Retinal pigment epithelial cell (primary cell): ENCODE measurements at regions not wholly inside any gene's neighbourhood (a gene's known extent, or its start where the extent isn't known, plus 50 kb on each side); places are given as distances from the start of the nearest gene placed in this dataset.

Experiments used
- DNase-seq: peaks from one replicate; pipeline ENCODE4 v3.0.0-alpha.2; 2010; ENCODE audit warnings: low read depth
- H3K4me3 ChIP-seq: 2 replicates; pipeline ENCODE4 v1.5.1; 2011; ENCODE audit warnings: mild to moderate bottlenecking, low read length, control low read depth, moderate library complexity
- CTCF ChIP-seq: conservative IDR thresholded peaks from 2 replicates; pipeline ENCODE4 v1.5.1; 2011; ENCODE audit warnings: low read depth, low read length, control low read depth, inconsistent platforms

DNA sequence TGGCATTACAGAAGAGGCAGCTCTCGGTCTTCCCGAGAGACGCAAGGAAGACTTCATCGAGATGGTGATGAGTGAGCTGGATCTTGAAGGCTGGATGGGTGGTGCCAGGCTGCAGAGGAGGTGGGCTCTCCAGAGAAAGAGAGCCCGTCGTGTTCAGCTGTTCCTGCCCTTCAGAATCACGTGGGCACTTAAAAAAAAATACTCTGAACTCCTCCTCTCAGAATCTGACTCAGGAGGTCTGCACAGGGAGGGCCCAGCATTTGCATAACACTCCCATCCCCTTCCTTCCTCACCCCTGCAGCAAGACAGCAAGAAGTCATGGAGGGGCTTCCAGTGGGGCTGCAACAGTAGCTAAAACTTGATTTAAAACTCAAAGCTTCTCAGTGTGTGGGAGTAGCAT, 203.0 kb downstream of the ATPSCKMT start:
- TF ChIP-seq CTCF, result no peak
- DNase-seq, result no peak
- no peak overlapping the region for H3K4me3 ChIP-seq

- DNase-seq, result no peak
- H3K4me3 ChIP-seq, result no peak overlapping the region
- TF ChIP-seq CTCF, result no peak
Measured at GRCh38 chr5:10045376-10045775, 204.3 kb downstream of the ATPSCKMT start.

- TF ChIP-seq CTCF, result no peak
- no peak for DNase-seq
- H3K4me3 ChIP-seq, result no peak overlapping the region
Measured at GRCh38 chr5:10036136-10036815, 213.4 kb downstream of the ATPSCKMT start.

DNA sequence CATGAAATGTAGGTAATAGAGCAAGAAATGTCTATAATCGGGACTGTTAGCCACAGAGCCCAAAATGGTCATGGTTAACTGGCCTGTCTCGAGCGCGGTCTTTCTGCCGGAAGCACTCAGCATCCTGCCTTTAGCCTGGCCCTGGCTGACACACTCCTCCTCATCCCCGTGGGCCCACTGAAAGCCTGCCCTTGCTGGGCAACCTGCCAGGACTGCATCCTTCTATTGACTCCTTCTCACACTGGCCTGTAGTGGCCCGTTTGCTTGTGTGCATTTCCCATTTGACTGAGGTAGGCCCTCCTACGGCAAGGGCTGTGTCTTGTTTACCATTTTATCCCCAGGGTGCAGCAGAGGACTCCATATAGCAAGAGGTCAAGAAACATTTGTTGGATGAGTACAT, 215.7 kb downstream of the ATPSCKMT start:
- no peak overlapping the region for H3K4me3 ChIP-seq
- no peak for TF ChIP-seq CTCF
- DNase-seq, result no peak

DNA sequence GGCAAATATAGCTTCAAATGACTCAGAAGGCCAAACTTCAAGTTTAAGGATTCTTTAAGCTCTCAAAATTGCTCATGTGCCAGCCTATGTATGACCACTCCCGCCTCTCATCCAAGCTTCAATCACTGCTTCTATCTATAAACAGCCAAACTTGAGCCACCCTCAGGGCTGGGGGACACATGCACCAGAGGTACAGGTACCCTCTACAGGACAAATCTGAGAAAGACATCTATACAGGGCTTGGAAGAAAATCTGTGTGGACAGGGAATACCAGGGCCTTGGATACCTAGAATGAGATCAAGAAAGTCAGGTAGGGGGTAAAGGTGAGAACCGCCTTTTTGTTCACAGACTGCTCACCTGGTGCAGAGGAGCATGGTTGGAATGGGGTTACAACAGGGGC, 217.9 kb downstream of the ATPSCKMT start:
- no peak for DNase-seq
- TF ChIP-seq CTCF, result peak; percentile 4
- no peak overlapping the region for H3K4me3 ChIP-seq

GRCh38 chr5:10030219-10030831, 219.4 kb downstream of the ATPSCKMT start:
- DNase-seq, result no peak
- peak; percentile 57 for TF ChIP-seq CTCF

DNA sequence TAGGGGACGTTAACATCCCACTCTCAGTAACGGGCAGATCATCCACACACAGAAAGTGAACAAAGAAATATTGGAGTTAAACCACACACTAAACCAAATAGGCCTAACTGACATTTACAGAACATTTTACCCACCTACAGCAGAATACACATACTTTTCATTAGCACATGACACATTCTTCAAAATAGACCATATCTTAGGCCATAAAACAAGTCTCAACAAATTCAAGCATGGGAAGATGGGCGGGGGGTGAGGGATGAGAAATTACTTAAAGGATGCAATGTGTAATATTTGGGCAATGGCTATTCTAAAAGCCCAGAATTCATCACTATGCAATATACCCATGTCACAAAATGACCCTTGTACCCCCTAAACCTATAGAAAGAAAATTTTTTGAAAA, 226.2 kb downstream of the ATPSCKMT start:
- no peak for TF ChIP-seq CTCF
- DNase-seq, result no peak
- H3K4me3 ChIP-seq, result no peak overlapping the region

More at GRCh38 chr5:10030219-10030831, 219.4 kb downstream of the ATPSCKMT start:
- no peak overlapping the region for H3K4me3 ChIP-seq
